KG1 (cell line): ENCODE measurements at regions not wholly inside any gene's neighbourhood (a gene's known extent, or its start where the extent isn't known, plus 50 kb on each side); places are given as distances from the start of the nearest gene placed in this dataset.

Experiments used
- DNase-seq: peaks from one replicate; lab custom pipeline; 2025; lab: John Stamatoyannopoulos, UW

DNA sequence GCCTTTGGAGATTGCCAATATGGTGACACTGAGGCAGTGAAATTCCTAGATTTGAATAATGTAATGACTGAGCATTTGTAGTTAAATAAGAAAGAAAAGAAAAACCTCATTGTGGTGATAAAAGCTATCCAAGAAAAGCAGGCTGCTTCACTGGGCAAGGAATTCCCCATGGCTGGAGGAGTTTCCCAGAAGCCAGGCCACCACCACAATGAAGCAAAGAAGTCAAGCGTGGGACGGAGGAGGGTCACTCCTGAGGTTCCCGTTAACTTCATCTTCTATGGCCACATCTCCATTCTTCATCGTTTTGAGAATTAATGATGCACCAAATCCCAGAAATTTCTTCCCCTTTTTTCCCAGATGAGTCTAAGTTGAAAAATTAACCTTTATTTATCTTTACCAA lies 185.8 kb upstream of the BCL6 start:
- DNase-seq: no peak

DNA sequence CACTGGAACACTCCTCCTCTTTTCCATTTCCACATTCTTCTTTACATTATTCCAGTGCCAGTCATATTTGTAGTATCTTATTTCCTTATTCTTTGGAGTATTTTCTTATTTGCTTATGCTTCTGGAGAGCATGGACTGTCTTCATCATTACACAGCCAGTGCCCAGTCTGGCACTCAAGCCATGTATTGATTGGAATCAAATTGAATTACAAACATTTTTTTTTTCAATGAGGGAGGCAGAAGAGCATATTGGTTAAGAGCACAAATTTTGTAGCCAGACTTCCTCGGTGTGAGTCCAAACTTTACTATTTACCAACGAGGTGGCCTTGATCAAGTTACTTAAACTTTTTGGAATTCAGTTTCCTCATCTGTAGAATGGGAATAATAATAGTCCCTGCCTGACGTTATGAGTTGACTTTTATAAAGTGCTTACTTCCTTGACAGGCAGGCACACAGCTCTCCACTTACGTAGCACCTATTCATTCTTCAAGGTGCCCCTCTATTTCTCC lies 186.6 kb upstream of the BCL6 start:
- DNase-seq: no peak

DNA sequence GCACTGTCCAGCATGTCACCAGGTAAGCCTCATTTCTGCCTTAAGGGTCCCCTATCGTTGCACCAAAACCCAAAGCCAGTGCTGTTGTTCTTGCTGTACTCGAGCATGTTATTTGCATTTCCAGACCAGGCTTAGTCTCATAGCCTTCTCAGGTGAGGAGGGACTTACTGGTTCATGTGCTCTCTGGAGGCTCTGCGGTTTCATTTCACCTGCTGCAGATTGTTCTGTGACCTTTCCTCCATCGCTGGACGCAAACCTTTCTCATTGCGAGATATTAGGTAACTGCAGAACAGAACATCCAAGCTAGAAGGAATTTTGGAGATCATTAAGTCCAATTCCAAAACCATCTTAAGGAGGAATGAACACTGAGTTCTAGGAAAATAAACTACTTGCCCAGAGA lies 187.3 kb upstream of the BCL6 start:
- DNase-seq: no peak

DNA sequence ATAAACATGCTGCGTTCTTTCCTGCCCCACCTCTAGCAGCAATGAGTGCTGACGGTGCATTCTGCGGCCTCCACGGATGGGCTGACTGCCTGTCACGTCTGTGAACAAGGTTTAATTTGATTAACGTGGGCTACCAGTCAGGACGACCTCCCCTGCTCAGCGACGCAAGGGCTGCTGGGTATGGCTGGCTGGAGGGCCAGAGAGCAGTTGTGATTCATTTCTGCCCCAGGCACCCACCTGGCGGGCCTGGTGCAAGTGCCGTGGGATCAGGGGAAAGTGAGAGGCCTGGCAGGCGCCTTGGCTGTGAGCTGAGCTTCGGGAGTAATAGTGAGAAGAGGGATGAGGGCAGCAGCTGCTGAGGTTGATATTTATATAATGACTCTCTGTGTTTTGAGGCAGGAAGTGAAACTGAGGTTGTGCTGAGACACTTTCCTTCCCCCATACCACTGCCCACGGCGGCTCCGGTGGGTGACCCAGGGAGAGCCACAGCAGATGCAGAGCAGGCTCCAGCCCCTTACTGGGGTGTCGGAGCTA lies 190.4 kb upstream of the BCL6 start:
- no peak for DNase-seq

DNA sequence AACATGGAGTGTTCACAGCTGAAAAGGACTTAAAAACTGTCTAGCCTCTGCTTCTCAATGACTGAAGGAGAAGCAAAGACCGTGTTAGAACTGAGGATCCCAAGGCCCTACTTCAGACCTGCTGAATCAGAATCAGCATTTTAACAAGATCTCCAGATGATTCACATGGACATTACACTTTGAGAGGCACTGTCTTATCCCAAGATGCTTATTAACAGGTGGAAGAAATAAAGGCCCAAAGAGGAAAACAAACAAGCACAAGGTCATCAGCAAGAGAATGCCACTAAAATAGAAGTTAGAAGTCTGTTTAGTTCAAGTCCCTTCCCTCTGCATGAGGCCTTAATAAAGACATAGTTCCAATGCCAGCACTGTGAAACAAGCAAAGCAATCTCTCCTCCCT lies 191.4 kb upstream of the BCL6 start:
- no peak for DNase-seq

DNA sequence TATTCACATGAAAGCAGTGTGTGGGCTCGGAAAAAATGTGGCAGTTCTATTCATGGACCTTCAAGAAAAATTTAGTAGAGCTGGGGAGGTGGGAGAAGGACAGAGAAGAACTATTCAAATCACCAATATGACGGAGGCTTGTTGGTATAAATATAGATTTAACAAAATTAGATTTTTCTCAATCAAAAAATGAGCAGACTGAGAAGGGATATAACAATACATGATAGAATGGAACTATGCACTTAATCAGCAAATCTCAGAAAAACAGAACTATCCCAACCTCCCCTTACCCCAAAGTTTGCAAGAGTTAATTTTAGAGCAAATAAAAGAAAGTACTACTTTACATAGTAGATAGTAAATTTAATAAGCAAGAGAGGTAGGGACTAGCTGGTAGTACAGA lies 194.6 kb upstream of the BCL6 start:
- no peak for DNase-seq

DNA sequence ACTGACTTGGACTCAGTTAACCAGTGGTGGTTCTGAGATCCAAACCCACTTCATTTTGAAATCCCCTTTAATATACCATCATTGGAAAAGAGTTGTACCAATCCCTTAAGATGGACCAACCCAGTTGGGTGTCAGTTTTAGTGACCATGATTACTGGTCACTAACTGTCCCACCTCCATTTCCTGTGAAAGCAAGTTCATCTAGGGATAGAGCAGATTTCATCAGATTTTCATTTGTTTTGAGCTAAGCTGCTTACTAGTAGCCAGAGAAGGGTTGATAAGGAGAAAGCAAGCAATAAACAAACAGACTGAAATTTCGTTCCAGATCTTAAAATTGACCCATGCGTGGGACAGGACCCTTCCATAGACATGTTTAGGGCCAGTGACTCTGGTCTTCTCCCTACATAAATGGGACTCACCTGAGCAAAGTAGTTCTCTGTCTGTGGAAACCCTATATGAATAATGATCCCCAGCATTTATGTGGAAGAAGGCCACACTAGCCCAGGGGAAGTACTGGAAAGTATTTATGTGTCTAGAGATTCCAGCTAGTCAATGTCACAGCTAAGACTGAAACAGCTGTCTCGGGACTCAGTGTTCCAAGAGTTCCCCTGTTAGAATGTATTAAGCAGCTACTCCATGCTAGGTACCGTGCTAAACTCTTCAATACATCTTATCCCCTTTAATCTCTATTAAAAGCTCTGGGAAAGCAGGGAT lies 196.0 kb upstream of the BCL6 start:
- DNase-seq: no peak

DNA sequence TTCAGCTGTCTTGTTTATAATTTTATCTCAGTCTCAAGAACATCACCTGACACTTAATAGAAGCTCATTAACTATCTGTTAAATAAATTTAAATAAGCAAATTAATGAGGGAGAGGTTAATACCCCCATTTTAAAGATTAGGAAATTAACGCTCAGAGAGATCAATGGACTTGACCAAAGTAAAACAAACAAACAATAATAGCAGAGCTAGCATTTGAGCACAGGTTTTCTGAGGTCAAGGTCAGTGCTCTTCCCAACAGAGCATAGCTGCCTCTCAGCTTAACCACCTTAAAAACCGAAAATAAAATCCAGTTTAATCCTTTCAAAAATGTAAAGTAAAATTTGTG lies 196.6 kb upstream of the BCL6 start:
- DNase-seq: no peak

DNA sequence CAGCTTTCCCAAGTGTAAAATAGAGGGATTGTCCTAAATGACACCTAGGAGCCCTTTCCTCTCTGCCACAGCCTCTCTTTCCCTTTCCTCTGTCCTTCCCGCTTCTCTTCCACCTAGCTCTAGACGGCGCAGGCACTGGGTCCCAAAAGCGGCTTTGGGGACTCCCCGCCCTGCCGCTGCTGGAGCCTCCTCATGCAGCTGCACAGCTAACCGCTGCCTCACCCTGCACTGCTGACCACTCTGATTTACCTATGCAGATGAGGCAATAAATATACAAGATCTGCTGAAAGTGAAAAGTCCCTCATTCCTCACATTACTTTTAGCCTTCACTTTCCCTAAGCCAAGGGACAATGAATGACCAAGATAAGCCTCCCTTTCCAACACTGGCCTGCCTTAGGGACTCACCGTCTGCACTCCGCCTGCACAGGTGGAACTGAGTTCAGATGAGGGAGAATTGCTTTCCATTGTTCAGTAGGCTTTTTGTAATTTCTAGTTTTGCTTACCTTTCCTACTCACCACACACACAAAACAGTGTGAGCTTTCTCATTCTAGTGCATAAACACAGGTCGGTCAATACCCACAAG lies 197.5 kb upstream of the BCL6 start:
- no peak for DNase-seq

DNA sequence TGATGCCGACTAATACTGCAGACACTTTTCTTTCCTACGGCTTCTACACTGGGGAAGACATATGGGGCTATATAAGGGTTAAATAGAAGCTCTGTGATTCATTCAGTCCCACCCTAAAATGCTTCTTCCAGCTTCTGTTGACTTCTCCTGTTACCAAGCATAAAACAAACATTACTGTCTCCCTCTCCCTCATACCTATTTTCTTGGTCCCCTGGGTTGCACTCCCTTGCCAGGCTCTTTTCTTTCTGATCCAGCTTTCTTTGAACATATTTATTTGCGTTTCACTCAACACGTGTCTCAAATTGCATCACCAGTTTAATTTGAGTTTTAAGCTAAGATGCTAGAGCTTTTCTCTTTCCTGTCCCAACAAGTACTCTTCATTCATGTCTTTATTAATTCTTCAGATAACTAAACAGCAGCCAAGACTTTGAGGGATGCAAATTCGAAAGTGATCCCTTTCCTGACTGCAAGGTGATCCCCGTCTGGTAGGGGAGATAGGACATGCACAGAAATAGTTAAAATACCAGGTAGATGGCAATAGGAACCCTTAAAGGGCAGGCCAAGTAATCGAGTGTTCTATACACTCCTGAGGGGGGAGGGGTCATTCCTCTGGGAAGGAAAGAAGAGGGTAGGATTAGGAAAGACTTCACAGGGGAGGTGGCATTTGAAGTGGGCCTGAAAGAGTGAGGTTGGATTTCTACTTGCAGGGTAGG lies 198.6 kb upstream of the BCL6 start:
- DNase-seq: no peak

DNA sequence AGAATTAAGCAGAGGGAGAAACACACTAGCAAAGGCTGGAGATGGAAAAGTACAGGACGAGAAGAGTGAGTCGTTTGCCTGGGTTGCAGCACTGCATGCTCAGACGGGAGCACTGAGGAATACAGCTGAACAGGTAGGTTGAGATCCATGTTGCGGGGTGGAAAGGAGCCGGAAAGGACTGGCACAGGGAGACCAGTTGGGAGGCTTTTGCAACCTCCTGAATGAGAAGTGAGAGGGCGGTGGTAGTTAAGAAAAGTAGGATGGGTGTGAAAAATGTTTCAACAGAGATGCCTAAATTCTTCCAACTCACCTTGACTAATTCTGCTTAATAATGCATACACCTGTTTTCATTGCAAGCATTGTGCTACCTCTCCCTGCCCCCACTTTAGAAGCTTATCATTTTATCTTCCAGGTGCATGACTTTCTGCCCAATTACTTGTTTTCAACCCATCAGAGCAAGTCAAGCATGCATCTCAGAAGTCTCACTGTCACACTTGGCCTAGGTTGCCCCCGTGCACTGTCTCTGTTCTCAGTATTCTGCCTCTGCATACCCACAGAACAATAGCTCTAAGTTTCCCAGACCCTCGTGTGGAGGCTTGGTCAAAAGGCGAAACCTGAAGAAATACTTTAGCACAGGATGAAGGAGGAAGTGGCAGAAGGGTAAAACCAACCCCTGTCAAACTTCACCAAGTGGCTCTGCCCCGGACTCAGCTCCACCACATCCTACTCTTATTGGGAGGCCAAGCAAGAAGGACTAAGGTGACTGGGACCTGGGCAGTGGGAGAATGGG lies 199.3 kb upstream of the BCL6 start:
- no peak for DNase-seq

DNA sequence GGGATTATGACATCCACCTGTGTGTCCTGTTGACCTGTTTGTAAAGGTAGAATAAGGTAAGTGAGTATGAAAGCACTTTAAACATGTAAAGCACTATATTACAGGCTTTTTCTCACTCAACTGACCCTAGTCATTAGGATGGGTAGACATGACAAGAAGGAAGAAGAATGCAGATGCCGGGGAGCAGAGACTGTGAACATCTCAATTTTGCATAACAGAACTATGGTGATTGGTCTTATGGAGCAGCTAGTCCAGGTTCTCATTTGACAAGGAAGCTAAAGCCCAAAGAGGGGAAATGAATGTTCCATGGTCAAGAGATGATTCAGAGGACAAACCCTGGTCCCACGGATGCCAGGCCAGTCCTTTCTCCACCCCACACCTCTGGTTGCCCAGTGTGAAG lies 200.1 kb upstream of the BCL6 start:
- no peak for DNase-seq

DNA sequence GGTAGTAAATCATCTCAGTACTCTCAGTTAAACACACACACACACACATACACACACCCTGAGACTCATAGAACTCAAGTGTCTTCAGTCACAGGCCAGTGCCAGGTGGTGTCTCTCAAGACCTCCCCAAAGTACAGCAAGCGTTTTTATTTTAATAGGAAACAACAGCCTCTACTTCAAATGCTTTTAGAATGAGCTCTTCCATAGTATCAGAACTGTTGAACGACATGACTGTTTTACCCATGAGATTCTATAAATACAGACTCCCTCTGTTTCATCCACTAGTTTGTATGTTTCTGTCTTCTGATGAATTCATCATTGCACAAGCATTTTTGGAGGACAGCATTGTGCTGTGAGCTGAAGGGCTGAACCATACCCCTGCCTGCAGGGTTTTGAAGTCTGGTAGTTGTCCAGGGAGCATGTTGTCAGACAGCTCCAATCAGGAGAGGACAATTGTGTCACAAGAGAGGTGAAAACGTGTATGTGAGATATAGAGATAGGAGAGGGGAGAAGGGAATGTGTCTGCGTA lies 201.0 kb upstream of the BCL6 start:
- DNase-seq: no peak

DNA sequence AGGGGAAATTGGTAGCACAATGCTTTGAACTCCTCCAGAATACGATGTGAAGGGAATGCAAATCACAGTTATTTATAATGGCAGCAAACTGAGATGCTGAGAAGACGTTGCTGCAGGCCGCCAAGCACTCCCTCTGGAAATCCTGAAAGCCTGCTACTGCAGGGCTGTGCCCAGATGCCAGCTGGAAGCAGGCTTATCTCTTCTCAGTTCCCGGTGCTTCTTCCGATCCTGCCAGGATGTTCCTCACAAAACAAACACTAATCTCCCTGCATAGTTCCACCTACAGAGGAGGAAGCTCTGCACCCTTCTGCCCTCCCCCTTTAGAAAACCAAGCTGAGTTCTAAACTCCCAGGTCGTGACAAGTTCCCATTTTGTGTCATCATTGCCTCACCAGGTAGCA lies 201.7 kb upstream of the BCL6 start:
- no peak for DNase-seq

DNA sequence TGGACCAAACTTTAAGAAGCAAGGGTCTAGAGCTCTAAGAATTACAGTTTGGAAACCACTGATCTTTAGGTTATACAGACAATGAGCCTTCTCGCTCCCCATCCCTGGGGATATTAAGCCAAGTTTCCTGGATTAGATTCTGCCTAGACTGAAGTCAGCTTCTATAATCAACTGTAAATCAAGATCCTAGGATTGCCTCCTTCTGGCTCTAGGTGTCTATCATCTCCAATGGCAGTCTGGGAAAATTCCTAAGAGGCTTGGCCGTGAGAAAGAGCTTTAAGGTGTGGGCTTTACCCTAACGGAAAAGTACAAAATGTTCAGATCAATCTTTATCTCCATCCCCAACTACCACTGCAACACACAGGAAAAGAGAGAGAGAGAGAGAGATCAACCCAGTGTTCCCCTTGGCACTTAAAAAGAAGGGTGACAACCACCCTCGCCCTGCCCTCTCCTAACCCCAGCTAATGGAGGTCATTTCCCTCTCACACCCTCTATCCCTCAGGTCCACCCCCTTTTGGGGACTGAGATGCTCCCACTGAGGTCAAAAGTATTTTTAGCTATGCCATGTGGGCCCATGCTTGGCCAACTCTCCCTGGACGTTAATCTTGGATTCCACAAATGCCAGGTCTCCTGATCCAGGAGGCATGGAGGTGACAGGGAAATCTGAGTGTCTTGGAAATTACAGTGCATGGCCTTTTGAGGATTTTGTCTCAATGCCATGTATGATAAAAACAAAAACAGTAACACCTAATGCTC lies 202.8 kb upstream of the BCL6 start:
- DNase-seq: no peak

DNA sequence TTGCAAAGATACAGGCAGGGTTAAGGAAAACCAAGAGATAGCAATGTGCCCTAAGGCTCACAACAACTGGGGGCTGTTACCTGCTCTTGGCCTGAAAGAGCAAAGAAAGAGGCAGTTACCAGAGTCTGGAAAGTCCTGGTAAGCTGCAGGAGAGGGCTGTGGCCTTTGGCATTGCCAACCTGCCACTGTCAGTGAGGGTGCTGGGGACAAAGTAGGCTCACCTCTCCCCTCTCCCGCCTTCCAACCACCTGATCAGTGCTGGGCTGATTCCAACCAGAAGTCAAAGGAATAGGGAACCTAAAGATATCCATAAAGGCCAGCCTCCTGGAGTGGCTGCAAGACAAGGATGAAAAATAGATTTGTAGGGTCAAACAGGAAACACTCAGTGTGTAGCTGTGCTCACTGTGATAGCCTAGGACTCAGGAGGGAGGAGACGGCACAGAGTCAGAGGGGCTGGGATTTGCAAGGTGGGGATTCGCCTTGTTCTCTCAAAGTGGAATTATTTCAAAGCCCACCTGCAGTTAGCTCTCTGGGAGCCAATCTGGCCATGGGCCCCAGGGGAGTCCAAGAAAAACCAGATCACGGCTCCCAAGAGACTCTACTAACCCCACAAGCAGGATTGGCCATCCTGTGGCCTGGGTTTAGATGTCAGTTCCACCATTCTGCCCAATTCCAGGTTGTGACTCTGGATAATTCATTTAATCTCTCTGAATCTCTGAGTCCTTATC lies 204.0 kb upstream of the BCL6 start:
- no peak for DNase-seq

DNA sequence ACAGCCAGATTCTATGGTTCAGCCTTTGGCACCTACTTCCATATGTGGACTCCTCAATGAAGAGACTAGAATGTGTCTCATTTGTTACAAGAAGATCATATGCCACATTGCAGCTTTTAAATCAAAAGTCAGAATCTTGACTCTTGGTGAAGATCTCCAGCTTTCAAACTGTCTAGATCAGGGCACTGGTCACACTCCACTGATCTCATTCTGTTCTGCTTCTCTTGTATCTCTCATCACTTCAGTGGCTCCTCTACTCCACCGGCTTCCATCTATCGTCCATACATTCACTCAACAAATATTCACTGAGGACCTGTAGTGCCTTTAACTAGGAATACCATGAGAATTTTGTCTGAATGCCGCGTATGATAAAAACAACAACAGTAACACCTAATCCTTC lies 203.3 kb upstream of the LPP start:
- DNase-seq: no peak

DNA sequence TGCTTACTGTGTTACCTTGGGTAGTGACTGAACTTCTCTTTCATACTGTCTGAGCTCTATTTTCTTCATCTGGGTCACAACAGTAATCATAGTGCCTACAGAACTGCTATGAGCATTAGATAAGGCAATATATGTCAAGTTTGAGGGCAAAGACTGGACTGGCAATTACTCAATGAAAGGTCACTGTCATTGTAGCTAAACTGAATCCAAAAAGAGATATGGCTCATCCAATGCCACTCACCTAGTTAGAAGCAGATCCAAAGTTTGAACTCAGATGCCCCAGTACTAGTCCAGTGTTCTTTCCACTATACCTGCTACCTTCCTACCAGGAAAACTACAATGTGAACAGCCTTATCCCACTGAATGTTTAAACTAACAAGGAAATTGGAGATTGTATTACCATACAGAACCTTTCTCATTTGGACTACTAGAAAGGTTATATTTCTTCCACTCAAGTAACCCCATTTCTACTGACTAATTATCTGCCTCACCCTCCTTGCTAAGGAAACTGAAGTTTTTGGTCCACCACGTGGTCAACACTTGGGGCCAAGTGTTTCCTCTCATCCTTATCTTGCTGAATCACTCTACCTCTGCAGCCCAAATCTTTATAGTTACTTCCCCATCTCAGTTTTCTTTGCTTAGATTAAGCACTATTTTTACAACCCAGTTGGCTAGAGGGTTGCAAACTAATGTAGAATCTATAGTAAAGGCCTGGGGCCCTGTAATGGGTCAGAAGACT lies 202.3 kb upstream of the LPP start:
- peak; percentile 73 for DNase-seq

DNA sequence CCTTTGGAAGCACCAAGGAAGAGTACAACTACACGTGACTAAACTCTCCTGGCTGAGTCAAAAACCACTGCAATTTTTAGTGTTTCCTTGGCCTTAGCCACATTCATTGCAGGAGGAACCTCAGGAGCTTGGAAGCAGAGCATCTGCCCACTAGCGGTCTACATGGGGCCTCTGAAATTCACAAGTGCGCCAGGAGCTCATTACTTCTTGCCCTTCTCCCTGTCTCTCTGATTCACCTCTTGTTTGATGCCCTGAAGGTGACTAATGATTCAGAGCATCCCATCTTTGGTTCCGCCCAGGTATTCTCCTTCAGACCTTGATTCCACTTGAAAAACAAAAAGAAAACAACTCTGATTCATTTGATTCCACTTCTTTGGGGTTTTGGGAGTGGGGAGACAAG lies 201.1 kb upstream of the LPP start:
- DNase-seq: no peak

DNA sequence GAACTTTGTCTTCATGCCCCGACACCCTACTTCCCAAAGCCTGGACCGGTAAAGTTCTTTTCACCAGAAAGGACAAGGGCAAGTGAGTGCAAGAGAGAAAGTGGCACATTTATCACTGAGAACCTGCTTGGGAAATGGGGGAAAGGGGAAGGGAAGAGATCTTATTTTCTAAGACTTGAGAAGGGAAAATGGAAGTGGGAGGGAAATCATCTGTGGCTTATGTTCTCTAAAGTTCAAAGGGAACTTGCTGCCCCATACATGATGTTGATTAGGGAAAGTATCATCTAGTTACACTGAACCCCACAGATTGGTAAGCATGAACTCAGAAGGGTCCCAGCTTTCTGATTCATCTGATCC lies 199.5 kb upstream of the LPP start:
- DNase-seq: no peak
